Peyer's patch (tissue), 4 donors: ENCODE measurements at regions not wholly inside any gene's neighbourhood (a gene's known extent, or its start where the extent isn't known, plus 50 kb on each side); places are given as distances from the start of the nearest gene placed in this dataset.

Experiments
- CTCF ChIP-seq, 6 experiments: fragments of 450-650 bp in 4 of 6; fragments of 200-600 bp in 2 of 6; sonication (generic) in 1 of 6; IDR thresholded peaks; one replicate each; pipeline ENCODE4 v1.5.1; 2017 to 2019; ENCODE audit warnings: antibody characterized with exemption in 6 of 6, mild to moderate bottlenecking in 3 of 6, moderate library complexity in 1 of 6
- POLR2A ChIP-seq, 2 donors: fragments of 450-650 bp; IDR thresholded peaks; one replicate each; pipeline ENCODE4 v1.5.1; 2017; ENCODE audit warnings: antibody characterized with exemption in 2 of 2, mild to moderate bottlenecking in 2 of 2, moderate library complexity in 2 of 2

- no peak for TF ChIP-seq CTCF (IDR thresholded peaks at IDR 0.05)
- no peak for TF ChIP-seq POLR2A (IDR thresholded peaks at IDR 0.05)
These were observed 1109.8 kb downstream of the TMTC2 start for GRCh38 chr12:83796531-83796930.
